ENCODE measurements at regions not wholly inside any gene's neighbourhood (a gene's known extent, or its start where the extent isn't known, plus 50 kb on each side); places are given as distances from the start of the nearest gene placed in this dataset.

DNA sequence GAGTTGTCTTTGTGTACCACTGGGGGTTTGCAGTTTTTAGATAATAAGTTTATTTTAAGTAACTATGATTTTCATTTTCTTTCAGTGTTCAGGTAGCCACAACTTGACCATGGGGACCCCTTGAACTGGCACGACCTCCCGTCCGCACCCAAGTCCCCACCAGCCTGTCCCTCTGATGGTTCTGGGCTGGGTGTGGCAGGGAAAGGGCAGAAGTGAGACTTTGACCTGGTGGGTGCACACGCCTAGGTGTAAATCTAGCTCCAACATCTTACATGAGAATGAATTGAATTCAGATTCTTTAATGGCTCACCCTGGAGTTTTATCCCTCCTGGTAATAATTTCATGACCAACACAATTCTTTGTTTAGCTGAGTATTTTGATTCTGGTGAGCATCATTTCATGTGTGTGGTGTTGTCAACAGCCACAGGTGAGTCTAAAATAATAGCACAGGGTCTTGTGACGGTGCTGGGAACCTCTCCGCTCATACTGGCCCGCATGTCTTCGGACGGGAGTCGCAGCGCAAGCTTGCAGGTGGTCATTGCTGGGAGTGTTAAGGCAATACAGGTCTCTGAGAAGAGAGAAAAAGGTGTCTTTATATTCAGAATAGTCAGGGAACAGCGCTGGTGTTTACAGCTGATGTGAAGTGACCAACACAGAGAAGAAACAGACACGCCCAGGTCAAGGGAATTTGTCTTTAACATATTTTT lies 50.8 kb upstream of the POFUT2 start:
- Histone ChIP-seq H3K4me3 (no peak overlapping the region), H3K27ac (no peak overlapping the region)

DNA sequence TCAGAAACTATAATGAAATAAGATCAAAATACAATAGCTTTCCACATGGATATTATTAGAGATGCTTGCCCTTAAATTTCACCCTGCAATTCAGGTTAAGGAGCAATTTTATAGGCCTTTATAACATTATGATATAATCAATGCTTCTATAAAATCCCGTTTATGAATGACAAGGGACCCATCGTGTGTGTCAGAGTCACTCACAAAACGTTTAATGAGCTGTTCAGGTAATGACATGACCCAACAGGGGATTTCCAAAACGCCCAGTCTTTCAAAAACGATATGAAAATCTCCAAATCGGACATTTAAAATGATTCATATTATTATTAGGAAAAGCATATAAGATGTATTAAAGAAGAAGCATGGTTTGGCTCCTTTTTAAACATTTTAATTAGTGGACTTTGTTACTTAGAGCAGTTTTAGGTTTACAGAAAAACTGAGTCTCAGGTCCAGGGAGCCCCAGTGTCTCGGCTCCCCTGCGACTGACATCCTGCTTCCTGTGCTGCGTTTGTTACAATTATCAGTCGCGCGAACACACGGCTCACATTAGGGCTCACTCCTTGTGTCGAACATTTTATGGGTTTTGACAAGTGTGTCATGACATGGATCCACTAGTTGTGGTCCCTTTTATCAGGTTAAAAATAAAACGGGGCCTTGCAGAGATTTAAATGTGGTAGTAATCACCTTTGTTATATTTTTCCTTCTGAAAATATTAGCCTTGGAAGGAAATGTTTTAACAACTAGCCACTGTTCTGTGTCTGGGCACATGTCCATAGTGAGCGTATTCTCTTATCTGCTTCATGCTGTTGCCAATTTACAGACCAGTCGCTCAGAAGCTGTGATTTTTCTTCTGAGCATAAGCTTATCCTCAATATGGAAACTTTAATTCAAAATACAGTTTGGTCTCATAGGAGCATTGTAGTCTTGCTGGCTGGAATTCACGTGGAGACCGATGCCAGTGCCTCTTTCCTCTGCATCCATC lies 52.0 kb upstream of the POFUT2 start:
- no peak overlapping the region for H3K4me3 ChIP-seq
- H3K27ac ChIP-seq, result no peak overlapping the region

DNA sequence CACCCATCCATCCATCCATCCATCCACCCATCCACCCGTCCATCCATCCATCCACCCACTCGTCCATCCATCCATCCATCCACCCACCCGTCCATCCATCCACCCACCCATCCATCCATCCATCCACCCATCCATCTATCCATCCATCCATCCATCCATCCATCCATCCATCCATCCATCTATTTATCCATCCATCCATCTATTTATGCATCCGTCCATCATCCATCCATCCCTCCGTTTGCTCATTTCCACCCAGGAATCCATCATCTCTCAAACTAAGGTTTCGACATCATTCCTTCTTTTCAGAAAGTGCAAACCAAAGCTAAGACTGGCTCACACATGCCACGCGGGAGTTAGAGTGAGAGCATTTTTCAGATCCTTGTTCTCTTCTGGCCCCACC lies 52.8 kb upstream of the POFUT2 start:
- H3K27ac ChIP-seq, result no peak overlapping the region
- H3K4me3 ChIP-seq, result no peak overlapping the region

DNA sequence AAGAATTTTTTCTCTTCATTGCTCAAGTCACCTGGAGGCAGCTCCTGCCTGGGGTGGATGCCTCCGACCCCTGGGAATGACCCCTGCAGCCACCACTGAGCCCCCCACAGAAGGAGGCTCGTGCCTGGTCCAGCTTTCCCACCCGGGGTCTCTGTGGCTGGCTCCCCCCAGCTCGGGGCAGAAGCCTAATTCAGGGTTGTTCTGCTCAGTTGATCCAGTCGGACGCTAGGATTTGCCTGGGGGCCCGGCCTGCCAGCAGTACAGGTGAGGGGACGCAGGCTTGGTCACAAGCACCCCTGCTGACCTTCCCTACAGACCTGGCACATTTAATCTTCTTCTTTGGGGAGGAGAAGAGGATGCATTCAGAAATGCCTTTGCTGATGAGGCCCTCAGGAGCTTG lies 53.6 kb upstream of the POFUT2 start:
- no peak overlapping the region for H3K4me3 ChIP-seq
- no peak overlapping the region for H3K27ac ChIP-seq

DNA sequence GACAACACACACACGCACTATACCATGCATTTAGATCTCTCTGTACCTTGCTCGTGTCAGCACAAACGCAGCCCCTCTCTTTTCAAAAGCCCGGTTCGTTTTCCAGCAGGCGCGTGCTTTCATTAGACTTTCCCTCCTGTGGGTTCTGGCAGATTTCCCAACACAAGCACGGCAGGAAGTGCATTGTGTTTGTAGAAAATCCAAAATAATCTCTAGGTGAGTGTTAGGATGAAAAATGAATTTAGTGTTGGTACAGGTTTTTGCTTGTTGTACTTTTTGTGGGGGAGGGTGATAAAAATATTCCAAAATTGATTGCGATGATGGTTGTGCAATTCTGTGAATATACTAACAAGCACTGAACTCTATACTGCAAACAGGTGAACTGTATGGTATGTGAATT lies 54.1 kb upstream of the POFUT2 start:
- H3K27ac ChIP-seq, result no peak overlapping the region
- no peak overlapping the region for H3K4me3 ChIP-seq

- H3K4me3 ChIP-seq, result no peak overlapping the region
- H3K27ac ChIP-seq, result no peak overlapping the region
Measured at GRCh38 chr21:45343891-45344290, 56.2 kb upstream of the POFUT2 start.

DNA sequence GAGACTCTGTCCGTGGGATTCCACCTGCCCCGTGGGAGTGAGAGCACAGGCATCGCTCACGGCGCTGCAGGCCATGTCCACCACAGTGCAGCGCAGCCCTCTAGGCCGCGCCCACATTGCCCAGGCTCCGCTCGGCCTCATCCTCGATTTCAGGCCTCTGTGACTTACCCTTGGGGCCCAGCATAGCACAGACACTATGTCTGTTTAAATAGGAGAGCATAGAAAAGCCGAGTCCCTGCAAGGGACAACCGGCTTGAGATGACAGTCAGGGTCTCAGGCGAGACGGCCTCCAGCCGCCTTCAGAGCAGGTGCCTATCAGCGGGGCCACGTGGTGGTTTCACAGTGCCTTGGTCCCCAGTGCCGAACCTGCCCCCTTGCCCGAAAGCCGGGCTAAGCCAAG lies 56.9 kb upstream of the POFUT2 start:
- no peak overlapping the region for H3K4me3 ChIP-seq
- peak overlapping the region in 1 of 21 experiments; percentile 74 for H3K27ac ChIP-seq

DNA sequence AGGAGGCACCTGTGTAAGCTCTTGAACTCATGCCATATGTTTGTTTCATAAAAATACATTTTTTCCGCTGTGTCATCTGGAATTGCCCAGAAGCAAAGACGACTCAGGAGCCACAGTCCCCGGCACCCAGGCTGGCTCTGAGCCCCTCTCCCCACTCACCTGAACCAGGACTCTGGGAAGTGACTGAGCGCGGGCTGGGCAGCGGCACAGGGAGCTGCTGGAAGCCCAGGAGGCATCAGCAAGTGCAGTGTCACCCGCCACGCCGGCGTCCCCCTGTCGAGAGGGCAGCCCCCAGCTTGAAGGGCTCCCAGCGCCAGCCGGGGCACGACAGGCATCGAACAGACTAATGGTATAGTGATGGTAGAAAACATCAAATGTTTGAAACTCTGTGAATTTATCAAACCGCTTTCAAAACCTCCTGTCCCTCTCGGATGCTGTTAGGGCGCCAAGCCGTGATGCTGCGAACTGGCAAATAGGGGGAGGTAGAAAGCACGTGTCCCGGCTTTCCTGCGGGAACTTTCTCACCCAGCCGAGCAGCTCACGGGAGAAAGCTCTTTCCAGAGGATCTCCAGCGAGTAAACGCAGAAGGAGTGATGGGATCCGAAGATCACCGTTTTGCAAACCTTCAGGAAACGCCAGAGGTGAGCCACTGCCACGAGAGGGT lies 57.8 kb upstream of the COL18A1 start:
- H3K27ac ChIP-seq, result peak overlapping the region in 7 of 21 experiments; percentile 3 to 88 (median 58)
- H3K4me3 ChIP-seq, result no peak overlapping the region

- Histone ChIP-seq H3K4me3 (no peak overlapping the region), H3K27ac (peak overlapping the region in 10 of 21 experiments; percentile 3 to 88 (median 65))
Measured at GRCh38 chr21:45347712-45348499, 57.1 kb upstream of the COL18A1 start.

DNA sequence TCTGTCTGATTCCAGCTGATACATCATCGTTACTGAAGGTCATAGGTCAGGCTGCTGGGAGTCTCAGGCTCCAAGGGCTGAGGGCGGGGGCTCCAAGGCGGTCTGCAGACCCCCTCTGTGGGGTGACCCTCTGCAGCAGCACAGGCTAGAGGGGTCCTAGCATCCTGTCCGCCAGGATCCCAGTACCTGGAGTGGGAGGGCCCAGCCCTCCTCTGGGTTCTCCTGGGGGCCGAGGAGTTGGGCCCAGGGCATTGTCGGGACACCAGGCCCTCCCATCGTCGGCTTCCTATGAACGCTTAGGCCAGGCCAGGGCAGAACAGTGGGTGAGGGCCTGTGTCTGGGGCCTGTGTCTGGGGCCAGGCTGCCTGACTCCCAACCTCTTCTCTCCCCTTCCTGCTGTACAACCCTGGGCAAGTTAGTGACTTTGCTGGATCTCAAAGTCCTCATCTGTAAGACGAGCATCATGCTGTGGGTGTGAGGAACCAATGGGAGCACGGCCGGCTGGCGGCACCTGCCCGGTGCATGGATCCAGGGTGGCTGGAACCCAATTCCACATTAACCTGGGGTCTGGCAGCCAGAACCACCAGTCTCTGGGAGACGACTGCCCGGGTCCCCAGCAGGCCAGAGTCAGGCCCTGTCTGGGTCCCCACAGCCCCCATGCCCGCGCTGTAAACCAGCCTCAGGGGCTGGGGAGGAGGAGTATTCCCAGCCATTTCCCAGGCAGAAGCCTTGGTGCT lies 56.2 kb upstream of the COL18A1 start:
- no peak overlapping the region for H3K4me3 ChIP-seq
- H3K27ac ChIP-seq, result peak overlapping the region in 18 of 21 experiments; percentile 13 to 88 (median 58)

- Histone ChIP-seq H3K4me3 (no peak overlapping the region), H3K27ac (peak overlapping the region in 7 of 21 experiments; percentile 54 to 73 (median 64))
Measured at GRCh38 chr21:45350206-45350854, 54.6 kb upstream of the COL18A1 start.

DNA sequence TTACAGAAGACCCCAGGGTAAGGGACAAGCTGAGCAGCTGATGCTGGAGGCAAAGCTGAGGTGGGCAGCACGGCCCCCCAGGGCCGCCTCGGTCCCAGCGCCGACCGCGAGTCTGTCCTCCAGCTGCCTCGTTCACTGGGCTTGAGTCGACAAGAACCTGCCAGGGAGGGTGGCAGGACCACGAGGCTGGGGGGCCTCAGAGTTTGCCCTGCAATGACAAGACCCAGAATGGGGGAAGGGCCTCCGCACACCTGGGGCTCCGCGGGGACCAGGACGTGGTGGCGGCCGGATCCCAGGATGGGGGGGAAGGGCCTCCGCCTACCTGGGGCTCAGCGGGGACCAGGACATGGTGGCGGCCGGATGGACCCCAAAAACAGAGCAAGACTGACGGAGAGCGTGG lies 53.9 kb upstream of the COL18A1 start:
- Histone ChIP-seq H3K4me3 (no peak overlapping the region), H3K27ac (peak overlapping the region in 3 of 21 experiments; percentile 13 to 59 (median 18))

DNA sequence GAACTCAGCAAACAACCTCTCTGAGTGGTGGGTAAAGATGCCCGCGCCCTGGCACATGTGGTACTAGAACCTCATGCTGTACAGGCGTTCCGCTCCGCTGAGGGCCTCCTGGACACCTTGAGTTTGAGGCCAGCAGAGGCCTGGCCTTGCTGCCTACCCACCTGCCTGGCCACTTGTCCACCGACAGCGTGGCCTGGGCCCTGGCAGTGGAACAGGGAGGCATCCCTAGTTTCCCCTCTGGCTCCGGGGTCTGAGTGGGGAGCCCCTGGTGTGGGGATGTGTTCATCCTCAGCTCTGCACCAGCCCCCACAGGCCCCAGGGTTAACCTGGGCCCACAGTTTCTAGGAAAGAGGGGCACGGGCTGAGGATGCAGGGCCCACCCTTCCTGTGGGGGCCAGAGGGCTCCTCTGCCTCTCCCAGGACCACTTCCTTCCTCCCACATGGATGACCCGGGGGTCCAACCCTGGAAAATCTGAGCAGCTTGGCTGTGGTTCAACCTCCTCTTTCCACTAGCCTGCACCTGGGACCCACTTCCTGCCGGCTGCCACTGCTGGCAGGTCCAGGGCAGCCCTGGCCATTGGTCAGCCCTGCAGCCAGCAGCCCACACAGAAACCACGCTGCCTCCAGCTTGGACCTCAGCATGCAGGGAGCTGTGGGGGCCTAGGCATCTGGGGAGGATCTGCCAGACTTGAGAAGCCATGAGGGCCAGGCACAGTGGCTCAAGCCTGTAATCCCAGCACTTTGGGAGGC lies 53.3 kb upstream of the COL18A1 start:
- Histone ChIP-seq H3K4me3 (no peak overlapping the region), H3K27ac (peak overlapping the region in 4 of 21 experiments; percentile 13 to 59 (median 16))

- H3K4me3 ChIP-seq, result no peak overlapping the region
- H3K27ac ChIP-seq, result peak overlapping the region in 4 of 21 experiments; percentile 14 to 59 (median 30)
Measured at GRCh38 chr21:45352621-45353139, 52.3 kb upstream of the COL18A1 start.

DNA sequence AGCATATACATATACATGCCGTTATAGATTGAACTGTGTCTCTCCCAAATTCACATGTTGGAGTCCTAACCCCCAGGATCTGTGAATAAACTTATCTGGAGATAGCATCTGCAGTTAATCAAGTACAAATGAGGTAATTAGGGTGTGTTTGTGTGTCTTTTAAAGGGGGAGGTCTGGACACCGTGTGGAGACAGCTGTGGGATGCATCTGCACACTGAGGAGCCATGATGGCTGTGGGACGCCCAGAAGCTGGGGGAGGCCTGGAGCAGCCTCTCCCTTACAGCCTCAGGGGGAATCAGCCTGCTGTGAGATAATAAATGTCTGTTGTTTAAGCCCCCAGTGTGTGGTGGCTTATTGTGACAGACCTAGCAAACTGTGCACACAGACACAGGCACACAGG lies 51.8 kb upstream of the COL18A1 start:
- Histone ChIP-seq H3K27ac (peak overlapping the region in 1 of 21 experiments; percentile 59), H3K4me3 (no peak overlapping the region)

GRCh38 chr21:45354970-45355369 lies 50.0 kb upstream of the COL18A1 start:
- no peak overlapping the region for H3K4me3 ChIP-seq
- no peak overlapping the region for H3K27ac ChIP-seq

Measured in skin epidermis (tissue), 12 donors.